GM18517 (cell line): ENCODE measurements at regions not wholly inside any gene's neighbourhood (a gene's known extent, or its start where the extent isn't known, plus 50 kb on each side); places are given as distances from the start of the nearest gene placed in this dataset.

Experiments used
- ATAC-seq: cut with Tn5 transposase; IDR thresholded peaks from one replicate; pipeline ENCODE4 v1.9.1; 2021; ENCODE audit warnings: mild to moderate bottlenecking, moderate library complexity; ENCODE audit not compliant: unreplicated experiment

GRCh38 chr3:76661527-76662250 lies 378.2 kb upstream of the ROBO2 start:
- no peak for ATAC-seq

GRCh38 chr3:76664816-76665215 lies 375.1 kb upstream of the ROBO2 start:
- no peak for ATAC-seq

GRCh38 chr3:76668653-76669052 lies 371.2 kb upstream of the ROBO2 start:
- ATAC-seq, result no peak

- no peak for ATAC-seq
Measured at GRCh38 chr3:76669322-76669721, 370.6 kb upstream of the ROBO2 start.

GRCh38 chr3:76673171-76673570 lies 366.7 kb upstream of the ROBO2 start:
- ATAC-seq, result no peak

- ATAC-seq, result no peak
Measured at GRCh38 chr3:76679541-76679940, 360.4 kb upstream of the ROBO2 start.

GRCh38 chr3:76683256-76683655 lies 356.6 kb upstream of the ROBO2 start:
- ATAC-seq, result no peak

GRCh38 chr3:76684946-76685345 lies 355.0 kb upstream of the ROBO2 start:
- no peak for ATAC-seq

- no peak for ATAC-seq
Measured at GRCh38 chr3:76685858-76686257, 354.0 kb upstream of the ROBO2 start.

- ATAC-seq, result no peak
Measured at GRCh38 chr3:76687019-76687418, 352.9 kb upstream of the ROBO2 start.

- no peak for ATAC-seq
Measured at GRCh38 chr3:76694063-76694462, 345.8 kb upstream of the ROBO2 start.

- no peak for ATAC-seq
Measured at GRCh38 chr3:76698136-76698706, 341.7 kb upstream of the ROBO2 start.

GRCh38 chr3:76699846-76700245 lies 340.1 kb upstream of the ROBO2 start:
- ATAC-seq, result no peak

GRCh38 chr3:76700323-76700722 lies 339.6 kb upstream of the ROBO2 start:
- ATAC-seq, result no peak

- ATAC-seq, result no peak
Measured at GRCh38 chr3:76702676-76703075, 337.2 kb upstream of the ROBO2 start.

GRCh38 chr3:76715426-76715825 lies 324.5 kb upstream of the ROBO2 start:
- no peak for ATAC-seq

GRCh38 chr3:76723366-76723765 lies 316.5 kb upstream of the ROBO2 start:
- ATAC-seq, result no peak

- ATAC-seq, result no peak
Measured at GRCh38 chr3:76724075-76724474, 315.8 kb upstream of the ROBO2 start.

GRCh38 chr3:76724706-76725105 lies 315.2 kb upstream of the ROBO2 start:
- no peak for ATAC-seq

GRCh38 chr3:76726034-76726433 lies 313.9 kb upstream of the ROBO2 start:
- no peak for ATAC-seq

- ATAC-seq, result no peak
Measured at GRCh38 chr3:76728426-76728825, 311.5 kb upstream of the ROBO2 start.

- ATAC-seq, result no peak
Measured at GRCh38 chr3:76731471-76731870, 308.4 kb upstream of the ROBO2 start.
